PC-3 (cell line): ENCODE measurements at regions not wholly inside any gene's neighbourhood (a gene's known extent, or its start where the extent isn't known, plus 50 kb on each side); places are given as distances from the start of the nearest gene placed in this dataset.

ENCODE experiments used
- ATAC-seq: fragments of 200-7000 bp; cut with Tn5 transposase; 2 replicates; pipeline ENCODE4 v1.9.1; 2020; ENCODE audit warnings: mild to moderate bottlenecking, moderate library complexity
- BruUV-seq: library from RNA; stranded (reverse); fragments of 400-500 nt; replicated peaks from 2 replicates; lab custom pipeline; 2021; lab: Mats Ljungman, UMichigan
- CTCF ChIA-PET: fragments of 300-600 bp; sonication (Branson Sonifier 250); formaldehyde crosslinking; loops from one replicate; lab custom pipeline; 2022; ENCODE audit warnings: antibody characterized with exemption; lab: Charles Lee
- POLR2A ChIA-PET: fragments of 300-600 bp; sonication (Branson Sonifier 250); formaldehyde crosslinking; loops from one replicate; lab custom pipeline; 2022; ENCODE audit warnings: antibody characterized with exemption; ENCODE audit not compliant: unreplicated experiment; lab: Charles Lee
- DNase-seq: peaks from one replicate; pipeline ENCODE4 v3.0.0-alpha.2; 2015
- H2AFZ ChIP-seq: fragments of 300-600 bp; sonication (generic); 2 replicates; pipeline ENCODE4 v1.6.0; 2016; ENCODE audit warnings: antibody characterized with exemption, low read length
- H3F3A ChIP-seq: fragments of 300-600 bp; sonication (generic); one replicate; pipeline ENCODE4 v1.6.0; 2017; ENCODE audit warnings: antibody characterized with exemption, low read length, control low read depth, mild to moderate bottlenecking; ENCODE audit not compliant: unreplicated experiment
- H3K27ac ChIP-seq: fragments of 300-600 bp; sonication (generic); 2 replicates; pipeline ENCODE4 v1.5.1; 2016; ENCODE audit warnings: mild to moderate bottlenecking, low read length
- H3K27me3 ChIP-seq: fragments of 300-600 bp; sonication (generic); 2 replicates; pipeline ENCODE4 v1.6.1; 2016; ENCODE audit warnings: low read length, mixed read lengths
- H3K36me3 ChIP-seq: fragments of 300-600 bp; sonication (generic); 2 replicates; pipeline ENCODE4 v1.6.1; 2016; ENCODE audit warnings: low read depth, mixed run types, low read length, mixed read lengths
- H3K4me1 ChIP-seq: fragments of 300-600 bp; sonication (generic); 2 replicates; pipeline ENCODE4 v1.5.1; 2016; ENCODE audit warnings: low read length; ENCODE audit not compliant: insufficient read depth
- H3K4me2 ChIP-seq: fragments of 300-600 bp; sonication (generic); 2 replicates; pipeline ENCODE4 v1.6.0; 2016; ENCODE audit warnings: low read length
- H3K4me3 ChIP-seq: fragments of 300-600 bp; sonication (generic); 2 replicates; pipeline ENCODE4 v1.5.1; 2016; ENCODE audit warnings: mild to moderate bottlenecking, low read length, mixed read lengths
- H3K79me2 ChIP-seq: fragments of 300-600 bp; sonication (generic); 2 replicates; pipeline ENCODE4 v1.6.1; 2017; ENCODE audit warnings: low read length, mixed read lengths
- H3K9ac ChIP-seq: fragments of 300-600 bp; sonication (generic); 2 replicates; pipeline ENCODE4 v1.6.0; 2016; ENCODE audit warnings: mild to moderate bottlenecking, low read length
- H3K9me2 ChIP-seq: fragments of 300-600 bp; sonication (generic); replicated peaks from 2 replicates; pipeline ENCODE4 v1.6.1; 2016; ENCODE audit warnings: mixed run types, low read length, mixed read lengths
- H3K9me3 ChIP-seq: fragments of 300-600 bp; sonication (generic); 2 replicates; pipeline ENCODE4 v1.6.1; 2016; ENCODE audit warnings: low read length, mixed read lengths
- H4K20me1 ChIP-seq: fragments of 300-600 bp; sonication (generic); 2 replicates; pipeline ENCODE4 v1.6.1; 2016; ENCODE audit warnings: low read length, mixed read lengths
- EZH2 ChIP-seq: fragments of 300-600 bp; sonication (generic); IDR thresholded peaks from one replicate; pipeline ENCODE4 v1.6.1; 2017; ENCODE audit warnings: antibody characterized with exemption, mild to moderate bottlenecking, low read length; ENCODE audit not compliant: unreplicated experiment
- EZH2phosphoT487 ChIP-seq: fragments of 300-600 bp; sonication (generic); IDR thresholded peaks from 2 replicates; pipeline ENCODE4 v1.6.1; 2018; ENCODE audit warnings: mild to moderate bottlenecking, antibody characterized with exemption, low read length, borderline replicate concordance
- intact Hi-C: fragments of 100-400 bp; cut with micrococcal nuclease; formaldehyde crosslinking; loops from 2 replicates; pipeline ENCODE4 v1.9.0; 2023
- TF ChIP-seq, protein P1 (sequence below): fragments of 300-600 bp; sonication (generic); conservative IDR thresholded peaks from 2 replicates; pipeline ENCODE4 v1.5.1; 2017; ENCODE audit warnings: antibody characterized with exemption, low read depth, mild to moderate bottlenecking, low read length

GRCh38 chr20:17860301-17861197, 108.0 kb downstream of the SNX5 start:
- Histone ChIP-seq H3F3A (no peaks in the 10 kb centered on the region), H3K9me3 (no peaks in the 10 kb centered on the region), H3K9ac (no peak overlapping the region), H3K27me3 (no peaks in the 10 kb centered on the region), H3K27ac (no peak overlapping the region), H3K79me2 (no peaks in the 10 kb centered on the region), H3K36me3 (no peaks in the 10 kb centered on the region), H3K4me1 (peaks cover 4% of the 10 kb centered on the region; the same call in 1 of the 2 replicates), H4K20me1 (no peaks in the 10 kb centered on the region), H3K4me3 (no peak overlapping the region), H3K4me2 (no peak overlapping the region), H2AFZ (no peak overlapping the region), H3K9me2 (no peaks in the 10 kb centered on the region)
- BruUV-seq: no TSS peak
- DNase-seq: no peak
- POLR2A ChIA-PET: no interaction called here
- TF ChIP-seq EZH2phosphoT487 (no peak), EZH2 (no peak)
- TF ChIP-seq, protein P1, sequence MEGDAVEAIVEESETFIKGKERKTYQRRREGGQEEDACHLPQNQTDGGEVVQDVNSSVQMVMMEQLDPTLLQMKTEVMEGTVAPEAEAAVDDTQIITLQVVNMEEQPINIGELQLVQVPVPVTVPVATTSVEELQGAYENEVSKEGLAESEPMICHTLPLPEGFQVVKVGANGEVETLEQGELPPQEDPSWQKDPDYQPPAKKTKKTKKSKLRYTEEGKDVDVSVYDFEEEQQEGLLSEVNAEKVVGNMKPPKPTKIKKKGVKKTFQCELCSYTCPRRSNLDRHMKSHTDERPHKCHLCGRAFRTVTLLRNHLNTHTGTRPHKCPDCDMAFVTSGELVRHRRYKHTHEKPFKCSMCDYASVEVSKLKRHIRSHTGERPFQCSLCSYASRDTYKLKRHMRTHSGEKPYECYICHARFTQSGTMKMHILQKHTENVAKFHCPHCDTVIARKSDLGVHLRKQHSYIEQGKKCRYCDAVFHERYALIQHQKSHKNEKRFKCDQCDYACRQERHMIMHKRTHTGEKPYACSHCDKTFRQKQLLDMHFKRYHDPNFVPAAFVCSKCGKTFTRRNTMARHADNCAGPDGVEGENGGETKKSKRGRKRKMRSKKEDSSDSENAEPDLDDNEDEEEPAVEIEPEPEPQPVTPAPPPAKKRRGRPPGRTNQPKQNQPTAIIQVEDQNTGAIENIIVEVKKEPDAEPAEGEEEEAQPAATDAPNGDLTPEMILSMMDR: no peak
- CTCF ChIA-PET: no interaction called here
- ATAC-seq: no peak
- intact Hi-C loops: no loop called here

- DNase-seq (no peak), ATAC-seq (no peak)
- intact Hi-C loops: no loop called here
- TF ChIP-seq, protein P1: no peak
- TF ChIP-seq EZH2: no peak
- TF ChIP-seq EZH2phosphoT487: no peak
- Histone ChIP-seq H4K20me1 (no peaks in the 10 kb centered on the region), H3K9me2 (no peaks in the 10 kb centered on the region), H3K4me2 (no peak overlapping the region), H3F3A (no peaks in the 10 kb centered on the region), H3K27ac (no peak overlapping the region), H3K9me3 (no peaks in the 10 kb centered on the region), H3K27me3 (no peaks in the 10 kb centered on the region), H3K4me1 (peaks cover 4% of the 10 kb centered on the region; the same call in 1 of the 2 replicates), H3K79me2 (no peaks in the 10 kb centered on the region), H3K36me3 (no peaks in the 10 kb centered on the region), H3K4me3 (no peak overlapping the region), H3K9ac (no peak overlapping the region), H2AFZ (no peak overlapping the region)
- POLR2A ChIA-PET: no interaction called here
- BruUV-seq: no TSS peak
- CTCF ChIA-PET: no interaction called here
Observed at GRCh38 chr20:17859616-17860232, 108.9 kb downstream of the SNX5 start.
